ENCODE measurements at regions not wholly inside any gene's neighbourhood (a gene's known extent, or its start where the extent isn't known, plus 50 kb on each side); places are given as distances from the start of the nearest gene placed in this dataset.

DNA sequence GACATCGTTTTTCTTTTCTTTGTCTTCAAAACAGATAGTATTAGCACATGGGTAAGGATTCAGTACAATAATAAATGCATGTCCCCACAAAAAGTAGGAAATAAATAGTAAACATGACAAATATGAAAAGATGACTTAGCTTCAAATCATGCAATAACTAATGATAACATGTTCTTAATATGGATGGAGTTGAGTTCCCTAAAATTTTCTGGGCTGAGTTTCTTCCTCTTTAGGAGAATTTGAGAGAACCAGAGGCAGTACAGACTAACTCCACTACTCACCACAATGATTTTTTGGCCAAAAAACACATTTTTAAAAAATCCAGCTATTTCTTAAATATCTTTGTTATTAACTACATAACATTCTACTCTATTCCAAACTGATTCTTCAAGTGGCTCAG lies 432.3 kb upstream of the HS3ST1 start:
- Histone ChIP-seq H3K9me3 (ENCODE audit: control extremely low read depth in 1 of 3, control insufficient read depth in 2 of 3, insufficient read depth in 1 of 3, low read length in 2 of 3) (no peaks in the 10 kb centered on the region), H3K36me3 (replicated peaks in 1 of 2; ENCODE audit: control extremely low read depth in 1 of 2, control insufficient read depth in 1 of 2, extremely low read depth in 1 of 2, insufficient read depth in 2 of 2, low read length in 1 of 2) (no peaks in the 10 kb centered on the region), H3K79me2 (ENCODE audit: control insufficient read depth, insufficient read depth, low read length) (no peaks in the 10 kb centered on the region), H3K27ac (ENCODE audit: low read length in 2 of 2) (no peak overlapping the region), H3K4me2 (replicated peaks; ENCODE audit: low read depth, low read length, poor library complexity, severe bottlenecking) (no peak overlapping the region), H3K4me1 (ENCODE audit: control insufficient read depth in 2 of 2, insufficient read depth in 2 of 2, low read length in 2 of 2) (no peaks in the 10 kb centered on the region), H3K4me3 (ENCODE audit: control extremely low read depth in 1 of 5, extremely low read depth in 1 of 5, insufficient read depth in 1 of 5, low read depth in 2 of 5, low read length in 4 of 5) (no peak overlapping the region), H2AFZ (ENCODE audit: insufficient read depth, low read depth, low read length, poor library complexity, severe bottlenecking) (no peak overlapping the region), H3K27me3 (replicated peaks in 1 of 4; ENCODE audit: control extremely low read depth in 1 of 4, control insufficient read depth in 3 of 4, insufficient read depth in 4 of 4, low read length in 3 of 4) (no peaks in the 10 kb centered on the region), H4K20me1 (ENCODE audit: control insufficient read depth, insufficient read depth, low read length, poor library complexity, severe bottlenecking) (no peaks in the 10 kb centered on the region), H3K9ac (ENCODE audit: low read length) (no peak overlapping the region)
- Mint-ChIP-seq H3K9me3 (ENCODE audit: insufficient read depth) (no peaks in the 10 kb centered on the region), H3K4me1 (no peaks in the 10 kb centered on the region), H3K27me3 (no peaks in the 10 kb centered on the region), H3K27ac (no peak overlapping the region), H3K4me3 (no peak overlapping the region)
- ATAC-seq (ENCODE audit: low read depth) = no peak
- DNase-seq = no peak
- TF ChIP-seq, protein P1, sequence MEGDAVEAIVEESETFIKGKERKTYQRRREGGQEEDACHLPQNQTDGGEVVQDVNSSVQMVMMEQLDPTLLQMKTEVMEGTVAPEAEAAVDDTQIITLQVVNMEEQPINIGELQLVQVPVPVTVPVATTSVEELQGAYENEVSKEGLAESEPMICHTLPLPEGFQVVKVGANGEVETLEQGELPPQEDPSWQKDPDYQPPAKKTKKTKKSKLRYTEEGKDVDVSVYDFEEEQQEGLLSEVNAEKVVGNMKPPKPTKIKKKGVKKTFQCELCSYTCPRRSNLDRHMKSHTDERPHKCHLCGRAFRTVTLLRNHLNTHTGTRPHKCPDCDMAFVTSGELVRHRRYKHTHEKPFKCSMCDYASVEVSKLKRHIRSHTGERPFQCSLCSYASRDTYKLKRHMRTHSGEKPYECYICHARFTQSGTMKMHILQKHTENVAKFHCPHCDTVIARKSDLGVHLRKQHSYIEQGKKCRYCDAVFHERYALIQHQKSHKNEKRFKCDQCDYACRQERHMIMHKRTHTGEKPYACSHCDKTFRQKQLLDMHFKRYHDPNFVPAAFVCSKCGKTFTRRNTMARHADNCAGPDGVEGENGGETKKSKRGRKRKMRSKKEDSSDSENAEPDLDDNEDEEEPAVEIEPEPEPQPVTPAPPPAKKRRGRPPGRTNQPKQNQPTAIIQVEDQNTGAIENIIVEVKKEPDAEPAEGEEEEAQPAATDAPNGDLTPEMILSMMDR (IDR thresholded peaks at IDR 0.05) = no peak
- TF ChIP-seq EZH2 (IDR thresholded peaks at IDR 0.05; ENCODE audit: borderline replicate concordance, insufficient read depth, low read depth, low read length, poor library complexity, severe bottlenecking) = no peak
- WGBS (ENCODE audit: insufficient coverage) = no CpG with 5 or more reads among the region's 1 CpG
- intact Hi-C loops (cut with micrococcal nuclease) = no loop called here
- ChIA-PET POLR2A (no interaction called here), CTCF (no interaction called here)

DNA sequence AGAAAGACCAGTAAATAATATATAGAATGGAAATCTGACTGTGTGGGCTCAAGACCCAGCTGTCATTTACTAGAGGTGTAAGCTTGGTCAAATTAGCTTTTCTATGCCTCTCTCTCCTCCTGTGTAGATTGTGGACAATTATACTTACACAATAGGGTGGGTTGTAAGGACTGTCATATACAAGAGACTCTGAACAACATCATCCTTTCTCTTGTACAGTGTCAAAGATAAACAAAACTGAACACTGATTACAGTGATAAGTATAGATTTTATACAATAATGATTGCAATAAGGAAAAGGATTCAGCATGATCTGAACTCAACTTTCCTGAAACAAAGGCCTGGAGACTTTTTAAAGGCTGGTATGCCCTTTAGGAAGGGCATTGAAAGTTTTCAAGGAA lies 429.2 kb upstream of the HS3ST1 start:
- intact Hi-C loops (cut with micrococcal nuclease) = no loop called here
- no peaks in the 10 kb centered on the region for H3K79me2 ChIP-seq (ENCODE audit: control insufficient read depth, insufficient read depth, low read length)
- DNase-seq (no peak), ATAC-seq (ENCODE audit: low read depth) (no peak)
- H3K4me3 ChIP-seq (ENCODE audit: control extremely low read depth in 1 of 5, extremely low read depth in 1 of 5, insufficient read depth in 1 of 5, low read depth in 2 of 5, low read length in 4 of 5) = no peak overlapping the region
- TF ChIP-seq EZH2 (IDR thresholded peaks at IDR 0.05; ENCODE audit: borderline replicate concordance, insufficient read depth, low read depth, low read length, poor library complexity, severe bottlenecking) = no peak
- TF ChIP-seq, protein P1 (IDR thresholded peaks at IDR 0.05) = no peak
- H3K27me3 Mint-ChIP-seq = no peaks in the 10 kb centered on the region
- H3K9ac ChIP-seq (ENCODE audit: low read length) = no peak overlapping the region
- H3K27me3 ChIP-seq (replicated peaks in 1 of 4; ENCODE audit: control extremely low read depth in 1 of 4, control insufficient read depth in 3 of 4, insufficient read depth in 4 of 4, low read length in 3 of 4) = no peaks in the 10 kb centered on the region
- H3K36me3 ChIP-seq (replicated peaks in 1 of 2; ENCODE audit: control extremely low read depth in 1 of 2, control insufficient read depth in 1 of 2, extremely low read depth in 1 of 2, insufficient read depth in 2 of 2, low read length in 1 of 2) = no peaks in the 10 kb centered on the region
- POLR2A ChIA-PET = interaction anchor here (0.6 kb wide), 1 partner anchor 391 kb away, joined by 3 read pairs; no protein-coding TSS in a partner anchor
- no peaks in the 10 kb centered on the region for H3K4me1 Mint-ChIP-seq
- H2AFZ ChIP-seq (ENCODE audit: insufficient read depth, low read depth, low read length, poor library complexity, severe bottlenecking) = no peak overlapping the region
- no peak overlapping the region for H3K4me2 ChIP-seq (replicated peaks; ENCODE audit: low read depth, low read length, poor library complexity, severe bottlenecking)
- H3K27ac Mint-ChIP-seq = no peak overlapping the region
- H3K27ac ChIP-seq (ENCODE audit: low read length in 2 of 2) = no peak overlapping the region
- no peak overlapping the region for H3K4me3 Mint-ChIP-seq
- H3K9me3 Mint-ChIP-seq (ENCODE audit: insufficient read depth) = no peaks in the 10 kb centered on the region
- H3K9me3 ChIP-seq (ENCODE audit: control extremely low read depth in 1 of 3, control insufficient read depth in 2 of 3, insufficient read depth in 1 of 3, low read length in 2 of 3) = no peaks in the 10 kb centered on the region
- no peaks in the 10 kb centered on the region for H4K20me1 ChIP-seq (ENCODE audit: control insufficient read depth, insufficient read depth, low read length, poor library complexity, severe bottlenecking)
- CTCF ChIA-PET = no interaction called here
- H3K4me1 ChIP-seq (ENCODE audit: control insufficient read depth in 2 of 2, insufficient read depth in 2 of 2, low read length in 2 of 2) = no peaks in the 10 kb centered on the region

Measured in B cell (primary cell).